Mesothelial cell of epicardium (in vitro differentiated cells): ENCODE measurements at regions not wholly inside any gene's neighbourhood (a gene's known extent, or its start where the extent isn't known, plus 50 kb on each side); places are given as distances from the start of the nearest gene placed in this dataset.

Source experiments
- DNase-seq, 2 experiments: peaks; one replicate each; pipeline ENCODE4 v3.0.0; 2021; ENCODE audit warnings: low spot score in 2 of 2; ENCODE audit not compliant: unreplicated experiment in 2 of 2
- H3K27ac Mint-ChIP-seq: 2 replicates; pipeline ENCODE4 v1.8.0; 2021; ENCODE audit warnings: mixed read lengths
- H3K27me3 Mint-ChIP-seq: 2 replicates; pipeline ENCODE4 v1.8.0; 2021; ENCODE audit warnings: low read depth, mixed read lengths
- H3K36me3 Mint-ChIP-seq: 2 replicates; pipeline ENCODE4 v1.8.0; 2021; ENCODE audit warnings: mixed read lengths
- H3K4me1 Mint-ChIP-seq: 2 replicates; pipeline ENCODE4 v1.8.0; 2021; ENCODE audit warnings: mixed read lengths
- H3K4me3 Mint-ChIP-seq: 2 replicates; pipeline ENCODE4 v1.8.0; 2021; ENCODE audit warnings: mild to moderate bottlenecking, moderate library complexity, mixed read lengths
- H3K9me3 Mint-ChIP-seq: 2 replicates; pipeline ENCODE4 v1.8.0; 2021; ENCODE audit warnings: mixed read lengths
- TF ChIP-seq, protein P1 (sequence below): fragments of 200-600 bp; sonication (generic); IDR thresholded peaks from one replicate; pipeline ENCODE4 v1.5.0; 2021; ENCODE audit warnings: antibody characterized with exemption; ENCODE audit not compliant: unreplicated experiment

DNA sequence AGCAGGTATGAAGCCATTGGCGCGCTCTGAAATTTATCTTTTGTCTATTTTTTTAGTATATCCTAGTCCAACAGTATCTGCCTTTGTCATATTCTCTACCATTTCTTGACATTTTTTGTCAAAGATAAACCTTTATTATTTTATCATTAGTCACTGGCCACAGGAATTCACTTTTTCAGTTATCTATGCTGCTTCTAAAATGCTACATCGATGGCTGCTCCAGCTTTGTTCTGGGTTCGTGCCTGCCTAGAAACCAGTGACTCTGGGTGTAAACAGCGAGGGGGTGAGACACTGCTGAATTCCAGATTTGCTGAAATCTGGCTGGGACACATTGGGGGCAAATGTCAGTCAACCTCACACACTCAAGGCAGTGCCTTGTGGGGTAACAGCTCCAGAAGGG is 193.4 kb downstream of the CDC5L start:
- Mint-ChIP-seq H3K27me3 (no peaks in the 10 kb centered on the region), H3K27ac (no peak overlapping the region), H3K36me3 (peaks cover 10% of the 10 kb centered on the region), H3K4me1 (peaks cover 3% of the 10 kb centered on the region), H3K9me3 (peaks cover 25% of the 10 kb centered on the region), H3K4me3 (no peak overlapping the region)
- TF ChIP-seq, protein P1, sequence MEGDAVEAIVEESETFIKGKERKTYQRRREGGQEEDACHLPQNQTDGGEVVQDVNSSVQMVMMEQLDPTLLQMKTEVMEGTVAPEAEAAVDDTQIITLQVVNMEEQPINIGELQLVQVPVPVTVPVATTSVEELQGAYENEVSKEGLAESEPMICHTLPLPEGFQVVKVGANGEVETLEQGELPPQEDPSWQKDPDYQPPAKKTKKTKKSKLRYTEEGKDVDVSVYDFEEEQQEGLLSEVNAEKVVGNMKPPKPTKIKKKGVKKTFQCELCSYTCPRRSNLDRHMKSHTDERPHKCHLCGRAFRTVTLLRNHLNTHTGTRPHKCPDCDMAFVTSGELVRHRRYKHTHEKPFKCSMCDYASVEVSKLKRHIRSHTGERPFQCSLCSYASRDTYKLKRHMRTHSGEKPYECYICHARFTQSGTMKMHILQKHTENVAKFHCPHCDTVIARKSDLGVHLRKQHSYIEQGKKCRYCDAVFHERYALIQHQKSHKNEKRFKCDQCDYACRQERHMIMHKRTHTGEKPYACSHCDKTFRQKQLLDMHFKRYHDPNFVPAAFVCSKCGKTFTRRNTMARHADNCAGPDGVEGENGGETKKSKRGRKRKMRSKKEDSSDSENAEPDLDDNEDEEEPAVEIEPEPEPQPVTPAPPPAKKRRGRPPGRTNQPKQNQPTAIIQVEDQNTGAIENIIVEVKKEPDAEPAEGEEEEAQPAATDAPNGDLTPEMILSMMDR: no peak
- no peak for DNase-seq

DNA sequence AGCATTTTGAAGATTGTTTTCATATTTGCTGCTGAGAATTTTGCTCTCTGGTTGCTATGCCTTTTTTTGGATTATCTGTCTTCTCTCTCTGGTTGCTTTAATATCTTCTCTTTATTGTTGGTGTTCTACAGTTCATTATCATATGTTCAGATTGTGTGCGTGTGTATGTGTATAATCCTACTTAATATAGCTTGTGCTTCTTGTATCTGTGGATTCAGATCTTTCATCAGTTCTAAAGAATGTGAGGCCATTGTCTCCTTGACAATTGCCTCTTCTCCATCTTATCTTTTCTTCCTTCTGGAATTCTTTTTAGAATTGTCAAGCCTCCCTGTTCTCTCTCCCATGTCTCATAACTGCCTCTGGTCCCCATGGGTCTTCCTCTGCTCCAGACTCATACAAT is 195.4 kb downstream of the CDC5L start:
- DNase-seq: no peak
- Mint-ChIP-seq H3K27ac (no peak overlapping the region), H3K4me1 (peaks cover 3% of the 10 kb centered on the region), H3K27me3 (peaks cover 2% of the 10 kb centered on the region), H3K4me3 (no peak overlapping the region), H3K9me3 (peaks cover 37% of the 10 kb centered on the region), H3K36me3 (peaks cover 10% of the 10 kb centered on the region)
- TF ChIP-seq, protein P1: no peak

DNA sequence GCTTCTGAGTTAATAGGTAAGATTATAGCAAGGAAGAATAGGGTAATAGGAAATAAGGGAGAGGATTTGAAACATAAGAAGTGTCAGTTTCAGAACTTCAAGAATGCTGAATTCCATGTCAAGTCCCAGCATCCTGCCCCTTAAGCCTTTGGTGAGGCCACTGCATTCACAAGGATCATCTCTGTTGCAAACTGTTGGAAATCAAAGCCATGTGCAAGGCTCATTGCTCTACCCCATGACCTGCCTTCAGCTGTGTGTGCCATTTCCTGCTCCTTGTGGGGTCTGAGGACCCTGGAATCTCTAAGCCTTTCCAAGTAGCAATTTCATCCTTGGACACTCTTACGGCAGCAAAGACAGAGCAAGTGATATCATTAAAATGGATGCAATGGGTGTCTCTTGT is 203.0 kb downstream of the CDC5L start:
- Mint-ChIP-seq H3K36me3 (peaks cover 3% of the 10 kb centered on the region), H3K27ac (no peak overlapping the region), H3K27me3 (peaks cover 2% of the 10 kb centered on the region), H3K9me3 (peaks cover 19% of the 10 kb centered on the region), H3K4me3 (no peak overlapping the region), H3K4me1 (peaks cover 4% of the 10 kb centered on the region)
- no peak for DNase-seq
- TF ChIP-seq, protein P1: no peak

DNA sequence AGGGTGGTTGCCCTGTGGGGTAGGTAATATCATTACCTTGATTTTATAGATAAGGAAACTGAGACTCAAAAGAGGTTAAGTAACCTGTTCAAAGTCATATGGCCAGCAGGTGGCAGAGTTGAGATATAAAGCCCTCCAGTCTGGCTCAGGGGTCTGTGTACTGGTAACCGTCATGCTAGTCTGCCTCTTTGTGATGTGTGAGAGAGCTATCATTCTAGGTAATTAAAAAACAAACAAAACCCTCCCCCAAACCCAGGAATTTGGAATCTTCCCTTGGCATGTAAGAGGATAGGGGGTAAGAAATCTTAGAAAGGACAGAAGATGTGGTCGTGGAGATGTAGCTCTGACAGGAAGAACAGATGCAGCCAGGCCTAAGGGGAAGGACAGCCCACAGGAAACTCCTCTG is 206.0 kb downstream of the CDC5L start:
- Mint-ChIP-seq H3K4me1 (peaks cover 4% of the 10 kb centered on the region), H3K27me3 (no peaks in the 10 kb centered on the region), H3K27ac (no peak overlapping the region), H3K9me3 (peaks cover 17% of the 10 kb centered on the region), H3K4me3 (no peak overlapping the region), H3K36me3 (peaks cover 3% of the 10 kb centered on the region)
- DNase-seq: peak in 1 of 2 experiments; percentile 49
- TF ChIP-seq, protein P1: peak; percentile 48

DNA sequence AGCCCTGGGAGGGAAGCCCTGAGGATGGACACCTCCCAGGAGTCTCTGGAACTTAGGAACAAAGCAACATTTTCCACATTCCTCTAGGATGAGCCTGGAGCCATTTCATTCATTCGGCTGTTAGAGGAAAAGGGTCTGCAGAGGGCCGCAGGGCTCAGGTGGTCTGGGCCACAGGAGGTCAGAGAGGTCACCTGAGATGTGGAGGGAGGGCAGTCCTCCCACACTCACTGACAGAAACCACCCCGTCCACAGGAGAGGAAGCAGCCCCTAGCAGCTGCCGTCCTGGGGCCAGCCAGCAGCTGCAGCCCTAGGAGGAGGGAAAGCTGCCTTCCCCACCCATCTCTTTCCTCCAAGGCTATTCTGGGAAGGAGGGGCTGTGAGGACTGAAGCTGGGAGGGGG is 207.0 kb downstream of the CDC5L start:
- Mint-ChIP-seq H3K27ac (no peak overlapping the region), H3K4me3 (no peak overlapping the region), H3K4me1 (peaks cover 4% of the 10 kb centered on the region), H3K9me3 (peaks cover 12% of the 10 kb centered on the region), H3K36me3 (no peaks in the 10 kb centered on the region), H3K27me3 (no peaks in the 10 kb centered on the region)
- DNase-seq: no peak
- TF ChIP-seq, protein P1: no peak

DNA sequence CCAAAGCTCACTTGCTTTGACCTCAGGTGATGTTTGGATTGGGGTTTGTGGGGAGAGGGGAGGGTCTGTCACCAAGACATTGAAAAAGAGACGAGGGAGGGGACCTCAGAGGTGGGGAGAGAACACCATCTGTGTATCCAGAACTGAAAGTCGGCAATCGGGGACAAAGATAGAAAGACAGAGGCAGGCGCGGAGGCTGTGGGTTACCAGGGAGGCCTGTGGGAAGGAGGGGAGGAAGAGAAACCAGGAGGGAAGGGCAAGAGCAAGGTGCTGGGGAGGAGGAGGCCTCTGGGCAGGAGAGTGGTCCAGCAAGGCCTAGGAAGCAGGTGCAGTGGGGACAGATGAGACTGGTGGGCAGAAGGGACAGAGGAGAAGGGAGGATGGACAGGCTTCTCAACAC is 211.2 kb downstream of the CDC5L start:
- Mint-ChIP-seq H3K9me3 (peaks cover 12% of the 10 kb centered on the region), H3K4me1 (peaks cover 3% of the 10 kb centered on the region), H3K27me3 (peaks cover 2% of the 10 kb centered on the region), H3K36me3 (no peaks in the 10 kb centered on the region), H3K27ac (no peak overlapping the region), H3K4me3 (no peak overlapping the region)
- TF ChIP-seq, protein P1: no peak
- no peak for DNase-seq
